Cardiac fibroblast (primary cell): ENCODE measurements at regions not wholly inside any gene's neighbourhood (a gene's known extent, or its start where the extent isn't known, plus 50 kb on each side); places are given as distances from the start of the nearest gene placed in this dataset.

Source experiments
- DNase-seq, 2 donors: peaks; one replicate each; pipeline versions ENCODE4 v3.0.0 to v3.0.0-alpha.2; 2010; ENCODE audit warnings: low read depth in 2 of 2
- H3K4me3 ChIP-seq, 2 donors: replicated peaks in 1 of 2; 1 replicate in 1 of 2; 2 replicates in 1 of 2; pipeline ENCODE4 v1.5.1; 2011; ENCODE audit warnings: low read depth in 2 of 2, low read length in 2 of 2, mild to moderate bottlenecking in 2 of 2, moderate library complexity in 1 of 2
- TF ChIP-seq, protein P1 (sequence below): IDR thresholded peaks from one replicate; pipeline ENCODE4 v1.5.1; 2011; ENCODE audit warnings: low read depth, mild to moderate bottlenecking, low read length, inconsistent platforms

DNA sequence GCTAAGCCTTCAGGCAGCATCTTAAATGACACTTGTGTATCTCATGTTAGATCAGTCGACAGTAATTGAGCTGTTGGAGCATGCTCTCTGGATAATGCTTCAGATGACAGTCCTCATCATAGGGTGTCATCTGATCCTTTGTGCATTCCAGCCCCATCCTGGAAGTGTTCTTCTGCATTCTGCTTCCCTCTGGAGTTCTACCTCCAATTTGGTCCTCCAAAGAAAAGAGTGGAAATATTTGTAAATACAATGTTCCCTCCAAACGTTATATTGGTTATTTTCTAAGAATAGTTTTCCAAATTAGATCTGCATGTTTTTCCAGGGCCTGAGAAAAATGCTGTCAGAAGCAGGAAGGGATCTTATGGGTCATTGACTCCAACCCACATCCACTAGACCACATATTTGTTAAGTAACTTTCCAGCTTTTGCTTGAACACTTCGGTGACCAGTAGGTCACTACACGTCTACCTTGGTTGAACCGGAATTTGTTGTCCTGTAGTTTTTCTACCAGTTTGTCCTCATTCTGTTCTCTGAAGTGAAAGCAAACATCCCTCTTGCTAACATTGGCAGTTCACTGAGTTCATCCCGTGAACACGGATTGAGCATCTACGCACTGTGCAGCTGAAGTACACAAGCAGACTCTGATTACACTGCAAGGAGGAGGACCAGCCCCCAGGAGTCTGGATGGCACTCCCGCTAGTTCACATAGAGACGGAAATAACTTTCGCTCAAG is 136.0 kb downstream of the TLR5 start:
- TF ChIP-seq, protein P1, sequence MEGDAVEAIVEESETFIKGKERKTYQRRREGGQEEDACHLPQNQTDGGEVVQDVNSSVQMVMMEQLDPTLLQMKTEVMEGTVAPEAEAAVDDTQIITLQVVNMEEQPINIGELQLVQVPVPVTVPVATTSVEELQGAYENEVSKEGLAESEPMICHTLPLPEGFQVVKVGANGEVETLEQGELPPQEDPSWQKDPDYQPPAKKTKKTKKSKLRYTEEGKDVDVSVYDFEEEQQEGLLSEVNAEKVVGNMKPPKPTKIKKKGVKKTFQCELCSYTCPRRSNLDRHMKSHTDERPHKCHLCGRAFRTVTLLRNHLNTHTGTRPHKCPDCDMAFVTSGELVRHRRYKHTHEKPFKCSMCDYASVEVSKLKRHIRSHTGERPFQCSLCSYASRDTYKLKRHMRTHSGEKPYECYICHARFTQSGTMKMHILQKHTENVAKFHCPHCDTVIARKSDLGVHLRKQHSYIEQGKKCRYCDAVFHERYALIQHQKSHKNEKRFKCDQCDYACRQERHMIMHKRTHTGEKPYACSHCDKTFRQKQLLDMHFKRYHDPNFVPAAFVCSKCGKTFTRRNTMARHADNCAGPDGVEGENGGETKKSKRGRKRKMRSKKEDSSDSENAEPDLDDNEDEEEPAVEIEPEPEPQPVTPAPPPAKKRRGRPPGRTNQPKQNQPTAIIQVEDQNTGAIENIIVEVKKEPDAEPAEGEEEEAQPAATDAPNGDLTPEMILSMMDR, result no peak
- H3K4me3 ChIP-seq, result no peak overlapping the region
- DNase-seq, result no peak

DNA sequence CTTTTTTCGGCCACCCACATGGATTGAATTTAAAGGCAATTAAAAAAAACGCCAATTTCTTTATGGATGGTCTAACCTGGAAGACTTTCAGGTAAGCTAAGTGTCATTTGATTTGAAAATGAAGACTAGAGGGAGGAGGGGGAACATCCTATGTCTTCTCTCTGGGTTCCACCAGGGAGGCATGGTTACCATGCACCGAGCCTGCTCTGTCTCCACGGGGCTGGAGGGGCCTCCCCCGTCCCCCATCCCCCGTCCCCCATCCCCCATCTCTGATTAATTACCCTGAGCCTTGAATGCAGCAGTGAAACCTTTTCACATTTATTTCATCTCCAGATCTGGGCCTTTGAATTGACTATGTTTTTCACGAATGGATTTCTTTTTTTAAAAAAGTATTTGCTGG is 135.1 kb downstream of the TLR5 start:
- TF ChIP-seq, protein P1, result no peak
- H3K4me3 ChIP-seq, result no peak overlapping the region
- no peak for DNase-seq

DNA sequence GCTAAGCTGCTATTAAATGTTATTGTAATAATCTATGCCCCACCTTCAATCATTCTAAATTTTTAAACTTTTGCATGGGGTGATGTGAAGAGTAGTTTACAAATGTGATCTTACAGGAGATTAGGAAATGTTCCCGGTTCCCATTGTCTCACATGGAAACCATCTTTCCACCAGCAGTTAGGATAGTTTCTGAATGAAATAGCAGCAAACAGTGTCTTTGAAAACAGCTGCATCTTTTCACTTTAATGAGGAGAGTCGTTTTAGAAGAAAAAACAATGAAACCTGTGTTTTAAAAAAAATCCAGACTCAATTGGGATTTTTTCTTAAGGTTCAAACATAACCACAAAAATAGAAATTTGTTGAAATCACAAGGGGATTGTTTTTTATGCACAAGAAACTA is 134.2 kb downstream of the TLR5 start:
- no peak for DNase-seq
- H3K4me3 ChIP-seq, result no peak overlapping the region
- TF ChIP-seq, protein P1, result no peak

DNA sequence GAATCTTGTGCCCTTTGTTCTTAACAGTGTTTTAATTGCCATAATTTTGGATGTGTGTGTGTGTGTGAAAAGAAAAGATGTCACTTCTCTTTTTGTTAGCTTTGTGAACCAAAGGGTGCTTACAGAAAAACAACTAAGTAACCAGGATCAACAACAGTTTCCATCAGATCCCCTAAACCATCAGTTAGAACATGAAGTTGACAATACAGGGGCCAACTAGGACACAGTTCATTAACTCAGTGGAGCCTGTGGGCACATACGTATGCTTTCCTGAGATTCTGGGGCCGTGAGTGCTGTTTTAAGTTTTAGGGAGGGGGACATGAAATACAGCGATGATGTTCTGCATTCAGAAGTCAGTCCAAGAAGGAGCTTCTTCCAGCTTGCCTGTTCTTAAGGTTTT is 133.6 kb downstream of the TLR5 start:
- H3K4me3 ChIP-seq, result no peak overlapping the region
- no peak for DNase-seq
- TF ChIP-seq, protein P1, result no peak

DNA sequence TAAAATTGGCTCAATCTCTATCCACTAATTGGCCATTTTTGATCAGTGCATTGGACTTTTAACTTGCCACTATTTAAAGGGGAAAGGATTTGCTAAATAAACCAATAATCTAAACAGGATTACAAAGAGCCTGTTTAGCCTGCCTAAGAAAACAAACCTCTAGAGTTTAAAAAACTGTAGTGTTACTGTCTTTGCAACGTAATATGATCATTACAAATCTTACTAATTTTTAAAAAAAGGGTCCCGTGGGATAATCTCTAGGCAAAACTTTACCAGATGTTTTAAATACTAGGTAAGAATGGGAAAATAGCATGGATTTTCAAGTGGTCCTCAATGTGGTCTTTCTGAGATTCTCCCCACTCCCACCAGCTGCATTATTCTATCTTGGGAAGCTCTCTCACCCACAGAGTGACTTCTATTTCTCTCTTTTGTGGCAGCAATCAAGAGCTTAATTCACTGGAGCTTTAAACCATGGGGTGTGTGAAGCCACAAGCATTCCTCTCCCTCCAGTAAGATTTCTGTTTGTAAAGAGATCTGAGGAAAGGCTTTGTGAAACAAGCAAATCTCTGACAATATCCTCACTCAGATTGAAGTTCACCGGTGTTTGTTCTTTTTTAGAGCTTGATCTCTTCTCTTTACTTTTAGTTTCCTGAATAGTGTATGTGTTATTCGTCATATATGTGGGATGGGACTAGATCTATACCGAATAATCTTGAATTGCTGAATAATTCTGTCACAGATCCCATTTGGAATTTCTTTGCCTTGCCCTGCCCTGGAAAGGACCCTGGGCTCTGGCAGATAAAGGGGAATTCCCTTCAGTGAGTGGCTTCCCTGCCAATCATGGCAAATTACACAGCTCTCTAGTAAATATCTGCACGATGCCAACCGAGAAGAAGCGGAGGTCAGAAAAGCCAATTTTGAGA is 132.2 kb downstream of the TLR5 start:
- DNase-seq, result peak; percentile 22 to 29
- H3K4me3 ChIP-seq, result no peak overlapping the region
- TF ChIP-seq, protein P1, result no peak

DNA sequence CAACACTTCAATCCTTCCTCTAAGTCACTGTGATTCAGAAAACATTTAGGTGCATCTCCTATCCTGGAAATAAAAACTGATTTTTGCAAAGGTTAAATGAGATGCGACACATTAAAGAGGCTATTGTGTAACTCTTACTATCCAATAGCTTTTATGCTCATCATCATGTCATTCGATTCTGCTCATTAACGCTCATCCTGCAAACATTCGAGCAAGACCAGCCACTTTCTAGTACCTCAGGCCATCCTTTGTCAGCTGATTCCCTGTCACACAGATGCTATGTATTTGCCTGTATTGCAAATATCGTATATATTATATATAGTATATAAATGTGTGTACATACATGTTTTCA is 131.6 kb downstream of the TLR5 start:
- H3K4me3 ChIP-seq, result no peak overlapping the region
- TF ChIP-seq, protein P1, result no peak
- DNase-seq, result no peak
